ENCODE measurements at regions not wholly inside any gene's neighbourhood (a gene's known extent, or its start where the extent isn't known, plus 50 kb on each side); places are given as distances from the start of the nearest gene placed in this dataset.
"Not testable (repeated sequence)": the region's sequence is repeated elsewhere in the genome, so short reads cannot be mapped to it uniquely, and the experiment has no call there.

DNA sequence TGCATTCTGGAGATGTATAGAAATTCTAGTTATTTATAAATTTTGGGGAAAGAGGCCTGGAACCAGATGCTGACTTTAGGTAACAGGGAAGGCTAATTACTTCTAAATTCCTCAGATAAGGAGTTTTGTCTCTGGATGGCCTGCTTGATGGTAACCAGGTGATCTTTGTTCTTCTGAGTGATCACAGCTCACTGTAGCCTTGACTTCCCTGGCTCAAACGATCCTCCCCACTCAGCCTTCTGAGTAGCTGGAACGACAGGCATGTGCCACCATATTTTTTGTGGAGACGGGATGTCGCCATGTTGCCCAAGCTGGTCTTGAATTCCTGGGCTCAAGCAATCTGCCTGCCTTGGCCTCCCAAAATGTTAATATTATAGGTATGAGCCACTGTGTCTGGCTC lies 54.4 kb upstream of the MSH6 start:
- no peak for DNase-seq

DNA sequence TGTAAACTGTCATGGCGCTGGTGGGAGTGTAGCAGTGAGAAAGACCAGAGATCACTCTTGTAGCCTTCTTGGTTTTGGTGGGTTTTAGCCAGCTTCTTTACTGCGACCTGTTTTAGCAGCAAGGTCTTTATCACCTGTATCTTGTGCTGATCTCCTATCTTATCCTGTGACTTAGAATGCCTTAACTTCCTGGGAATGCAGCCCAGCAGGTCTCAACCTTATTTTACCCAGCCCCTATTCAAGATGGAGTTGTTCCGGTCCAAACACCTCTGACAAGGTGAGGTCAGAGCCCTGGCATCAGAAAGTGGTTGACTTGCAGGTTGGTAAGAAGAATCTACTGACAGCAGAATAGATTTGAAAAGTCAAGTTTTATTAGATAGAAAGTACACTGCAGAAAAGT lies 55.0 kb upstream of the MSH6 start:
- no peak for DNase-seq

DNA sequence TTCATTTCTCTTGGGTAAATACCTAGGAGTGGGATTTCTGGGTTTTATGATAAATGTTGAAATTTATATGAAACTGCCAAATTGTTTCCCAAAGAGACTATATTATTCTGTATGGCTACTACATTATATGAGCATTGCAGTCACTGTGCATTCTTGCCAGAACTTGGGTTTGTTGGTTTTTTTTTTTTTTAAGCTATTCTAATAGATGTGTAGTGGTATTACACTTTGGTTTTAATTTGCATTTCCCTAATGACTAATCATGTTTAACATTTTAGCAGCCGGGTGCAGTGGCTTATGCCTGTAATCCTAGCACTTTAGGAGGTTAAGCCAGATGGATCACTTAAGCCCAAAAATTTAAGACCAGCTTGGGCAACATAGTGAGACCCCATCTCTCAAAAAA lies 56.0 kb upstream of the MSH6 start:
- not testable (repeated sequence) for DNase-seq

DNA sequence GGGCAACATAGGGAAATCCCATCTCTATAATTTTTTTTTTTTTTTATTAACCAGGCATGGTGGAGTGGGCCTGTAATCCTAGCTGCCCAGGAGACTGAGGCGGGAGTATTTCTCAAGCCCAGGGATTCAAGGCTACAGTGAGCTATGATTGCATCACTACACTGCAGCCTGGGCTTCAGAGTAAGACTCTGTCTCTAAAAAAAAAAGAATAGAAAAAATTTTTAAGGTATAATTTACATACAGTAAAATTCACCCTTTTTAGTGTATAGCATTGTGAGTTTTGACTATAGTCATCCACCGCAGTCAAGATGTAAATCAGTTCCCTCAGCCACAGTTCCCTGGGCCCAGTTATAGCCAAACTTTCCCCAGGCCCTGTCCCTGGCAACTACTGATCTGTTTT lies 57.1 kb upstream of the MSH6 start:
- DNase-seq, result no peak

DNA sequence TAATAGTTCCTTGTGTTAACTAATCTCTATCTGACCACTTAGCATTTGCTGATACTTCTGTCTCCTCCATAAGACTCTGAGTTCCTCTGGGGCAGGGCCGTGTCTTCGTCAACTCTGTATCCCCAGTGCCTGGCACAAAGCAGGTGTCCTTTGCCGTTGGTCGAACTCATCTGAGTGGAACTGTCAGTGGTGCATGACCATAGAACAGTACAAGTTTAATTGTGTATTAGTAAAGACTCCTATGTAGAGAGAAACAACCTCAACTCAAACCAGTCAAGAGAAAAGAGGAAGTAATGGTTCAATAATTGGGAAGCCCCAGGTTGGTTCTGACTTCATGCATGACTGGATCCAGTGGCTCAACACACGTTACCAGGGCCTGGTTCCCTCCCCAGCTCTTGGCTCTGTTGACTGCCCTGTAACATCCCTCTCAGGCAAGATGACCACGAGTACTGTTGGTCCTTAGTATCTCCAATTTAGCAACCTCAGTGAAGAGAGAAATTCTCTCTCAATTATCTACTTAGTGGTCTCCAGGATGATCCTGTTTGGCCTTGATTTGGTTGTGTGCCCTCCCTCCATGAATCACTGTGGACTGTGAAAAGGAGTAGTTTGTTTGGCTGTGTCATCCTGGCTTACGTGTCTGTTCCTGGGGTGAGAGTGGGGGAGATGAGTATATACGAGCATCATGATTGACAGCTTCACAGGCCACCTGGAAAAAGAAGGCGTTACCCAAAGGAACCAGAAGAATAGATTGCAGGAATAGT lies 58.5 kb upstream of the MSH6 start:
- peak in 1 of 2 experiments; percentile 0 for DNase-seq

DNA sequence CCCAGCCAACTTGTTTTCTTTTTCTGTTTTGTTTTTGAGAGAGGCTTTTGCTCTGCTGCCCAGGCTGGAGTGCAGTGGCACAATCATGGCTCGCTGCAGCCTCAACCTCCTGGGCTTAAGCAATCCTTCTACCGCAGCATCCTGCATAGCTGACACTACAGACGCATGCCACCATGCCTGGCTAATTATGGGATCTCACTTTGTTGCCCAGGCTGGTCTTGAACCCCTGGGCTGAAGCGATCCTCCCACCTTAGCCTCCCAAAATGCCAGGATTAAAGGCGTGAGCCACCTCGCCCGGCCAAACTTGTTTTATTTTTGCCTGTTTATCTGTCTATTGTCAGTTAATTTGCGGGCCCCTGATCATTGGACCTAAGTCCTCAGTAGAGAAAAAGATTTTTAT lies 61.6 kb upstream of the MSH6 start:
- DNase-seq, result no peak

DNA sequence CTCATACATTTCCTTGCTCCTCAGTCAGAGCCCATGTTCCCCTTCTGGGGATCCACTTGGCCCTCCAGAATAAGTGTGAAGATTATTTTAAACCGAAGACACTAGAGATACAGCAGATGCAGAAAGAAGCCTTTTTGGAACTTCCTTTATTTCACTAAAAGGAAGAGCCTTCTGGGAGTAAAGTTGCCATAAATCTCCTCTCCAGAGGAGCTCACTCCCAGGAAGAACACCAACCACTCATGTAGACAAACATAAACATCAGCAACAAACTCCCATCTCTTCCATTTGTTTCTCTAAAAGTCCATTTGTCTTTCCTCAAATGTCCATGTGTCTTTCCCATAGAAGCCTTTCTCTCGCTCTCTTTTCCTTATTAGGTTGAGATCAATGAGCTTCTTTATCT lies 62.4 kb upstream of the MSH6 start:
- DNase-seq, result no peak

DNA sequence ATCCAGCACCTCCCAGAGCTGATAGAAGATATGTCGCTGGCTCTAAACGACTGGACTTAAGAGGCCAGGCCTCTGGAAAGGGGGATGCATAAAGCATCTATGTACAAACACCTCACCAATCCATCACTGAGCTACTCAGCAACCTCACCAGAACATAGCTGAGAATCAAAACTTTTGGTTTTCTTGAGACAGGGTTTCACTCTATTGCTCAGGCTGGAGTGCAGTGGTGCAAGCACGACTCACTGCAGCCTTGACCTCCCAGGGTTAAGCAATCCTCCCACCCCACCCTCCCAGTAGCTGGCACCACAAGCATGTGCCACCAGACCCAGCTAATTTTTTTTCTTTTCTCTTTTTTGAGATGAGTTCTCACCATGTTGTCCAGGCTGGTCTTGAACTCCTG lies 62.9 kb upstream of the MSH6 start:
- DNase-seq, result no peak

DNA sequence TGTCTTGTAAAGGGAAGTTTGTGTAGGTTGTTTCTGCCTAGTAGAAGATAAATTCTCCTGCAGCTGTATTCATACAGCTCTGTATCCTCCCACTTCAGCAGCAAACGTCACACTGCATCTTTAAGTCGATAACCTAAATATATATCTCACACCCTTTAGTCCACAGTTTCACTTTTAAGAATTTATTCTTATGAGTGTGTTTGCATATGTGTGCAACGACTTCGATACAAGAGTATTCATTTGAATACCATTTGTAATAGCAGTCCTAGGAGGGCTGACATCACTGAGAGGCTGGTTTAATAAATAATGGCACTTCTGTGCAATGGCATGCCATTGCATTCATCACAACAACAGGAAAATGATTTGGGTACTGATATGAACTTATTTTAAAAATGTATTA lies 63.8 kb upstream of the MSH6 start:
- DNase-seq, result no peak

DNA sequence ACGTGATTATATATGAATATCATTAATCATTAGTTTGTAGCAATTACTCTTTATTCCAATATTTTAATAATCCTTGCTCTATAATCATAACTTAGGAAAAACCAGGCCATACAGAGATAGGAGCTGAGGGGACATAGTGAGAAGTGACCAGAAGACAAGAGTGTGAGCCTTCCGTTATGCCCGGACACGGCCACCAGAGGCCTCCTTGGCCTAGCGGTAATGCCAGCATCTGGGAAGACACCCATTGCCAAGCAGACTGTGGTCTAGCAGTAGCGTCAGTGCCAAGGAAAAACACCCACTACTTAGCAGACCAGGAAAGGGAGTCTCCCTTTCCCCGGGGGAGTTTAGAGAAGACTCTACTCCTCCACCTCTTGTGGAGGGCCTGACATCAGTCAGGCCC lies 66.6 kb upstream of the MSH6 start:
- not testable (repeated sequence) for DNase-seq

DNA sequence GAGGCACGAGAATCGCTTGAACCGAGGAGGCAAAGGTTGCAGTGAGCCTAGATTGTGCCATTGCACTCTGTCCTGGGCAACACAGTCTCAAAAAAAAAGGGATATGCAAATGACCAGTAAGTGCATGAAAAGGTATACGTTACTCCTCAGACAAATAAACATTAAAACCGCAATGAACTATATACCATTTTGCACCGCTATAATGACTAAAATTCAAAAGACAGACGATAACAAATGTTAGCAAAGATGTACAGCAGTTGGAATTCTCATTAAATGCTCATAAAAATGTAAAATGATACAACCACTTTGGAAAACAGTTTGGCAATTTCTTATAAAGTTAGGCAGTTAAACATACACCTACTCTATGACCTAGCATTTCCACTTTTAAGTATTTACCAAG lies 67.4 kb upstream of the MSH6 start:
- no peak for DNase-seq

DNA sequence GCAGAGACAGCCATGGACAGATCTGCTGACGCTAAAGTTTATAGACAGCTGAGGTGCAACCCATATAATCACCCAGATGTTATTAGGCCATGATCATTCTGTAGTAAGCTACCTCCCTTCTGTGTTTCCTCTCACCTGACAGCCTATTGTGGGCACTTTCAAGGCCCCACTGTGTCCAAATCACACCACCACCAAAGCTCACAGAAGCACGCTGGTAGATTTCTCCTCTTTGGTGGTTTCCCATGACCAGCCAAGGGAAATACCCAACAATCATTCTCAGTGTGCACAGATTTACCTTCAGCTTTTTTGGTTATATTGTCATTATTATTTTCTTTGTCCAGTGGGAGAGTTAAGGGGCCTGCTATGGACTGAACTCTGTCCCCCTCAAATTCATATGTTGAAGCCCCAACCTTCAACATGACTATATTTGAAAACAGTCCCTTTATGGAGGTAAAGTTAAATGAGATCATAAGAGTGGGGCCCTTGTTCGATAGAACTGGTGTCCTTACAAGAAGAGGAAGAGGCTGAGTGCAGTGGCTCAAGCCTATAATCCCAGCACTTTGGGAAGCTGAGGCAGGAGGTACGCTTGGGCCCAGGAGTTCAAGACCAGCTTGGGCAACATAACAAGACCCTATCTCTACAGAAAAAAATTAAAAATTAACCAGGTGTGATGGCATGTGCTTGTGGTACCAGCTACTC lies 74.0 kb upstream of the MSH6 start:
- DNase-seq, result no peak

DNA sequence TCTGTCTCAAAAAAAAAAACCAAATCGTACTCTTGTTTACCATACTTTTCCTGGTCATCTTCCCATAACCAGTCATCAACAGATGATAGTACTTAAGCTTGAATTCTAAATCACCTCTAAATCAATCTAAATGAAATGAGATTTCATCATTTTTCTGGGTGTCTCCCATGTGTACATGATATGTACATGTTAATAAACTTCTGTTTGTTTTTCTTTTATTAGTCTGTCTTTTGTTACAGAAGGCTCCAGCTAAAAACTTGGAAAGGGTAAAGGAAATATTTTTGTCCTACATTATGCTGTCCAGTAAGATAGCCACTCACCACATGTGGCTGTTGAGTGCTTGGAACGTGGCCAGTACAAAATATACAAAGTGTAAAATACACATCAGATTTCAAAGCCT lies 78.7 kb upstream of the MSH6 start:
- DNase-seq, result no peak

DNA sequence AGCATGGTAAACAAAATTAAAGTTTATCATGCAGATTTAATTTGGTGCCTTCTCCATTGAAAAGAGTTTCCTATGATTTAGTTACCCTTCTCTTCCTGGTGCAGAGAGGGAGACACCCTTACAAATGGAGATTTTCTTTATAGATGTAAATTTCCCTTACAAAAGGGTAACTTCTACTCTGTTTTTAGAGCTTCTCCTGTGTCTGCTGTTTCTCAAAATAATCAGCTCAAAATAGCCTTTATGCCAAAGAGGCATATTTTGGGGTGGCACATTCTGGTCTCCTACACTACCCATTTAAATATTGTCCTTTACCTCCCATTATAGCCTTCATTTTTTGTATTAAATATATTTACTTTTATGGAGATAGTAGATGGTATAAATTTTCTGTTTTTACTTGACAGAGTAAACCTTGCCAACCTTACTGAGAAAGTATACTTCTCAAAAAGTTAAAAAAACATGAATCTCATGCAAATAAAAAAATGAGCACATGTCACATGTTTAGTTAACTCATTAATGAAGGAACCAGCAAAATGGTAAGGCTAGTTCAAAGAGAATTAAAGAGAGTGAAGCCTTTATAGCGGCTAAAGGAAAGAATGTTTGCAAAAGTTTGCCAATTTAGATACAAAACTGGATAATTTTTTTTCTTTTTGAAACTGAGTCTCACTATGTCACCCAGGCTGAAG lies 83.3 kb upstream of the MSH6 start:
- no peak for DNase-seq

DNA sequence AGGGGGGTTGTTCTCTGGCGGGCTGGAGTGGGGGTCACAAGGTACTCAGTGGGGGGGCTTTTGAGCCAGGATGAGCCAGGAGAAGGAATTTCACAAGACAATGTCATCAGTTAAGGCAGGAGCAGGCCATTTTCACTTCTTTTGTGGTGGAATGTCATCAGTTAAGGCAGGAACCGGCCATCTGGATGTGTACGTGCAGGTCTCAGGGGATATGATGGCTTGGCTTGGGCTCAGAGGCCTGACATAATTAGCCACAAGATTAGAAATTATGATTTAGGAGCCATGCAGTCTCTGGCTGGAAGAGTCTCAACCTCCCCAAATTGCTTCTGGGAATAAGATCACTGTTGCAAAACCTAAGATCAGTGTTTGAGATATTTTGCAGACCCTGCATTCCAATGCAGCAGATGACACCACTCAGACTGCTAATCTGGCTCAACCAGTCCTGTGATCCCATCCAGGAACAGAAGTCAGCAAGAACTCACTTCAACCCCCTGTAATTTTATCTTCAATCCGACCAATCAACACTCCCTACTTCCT lies 84.4 kb upstream of the MSH6 start:
- not testable (repeated sequence) for DNase-seq

DNA sequence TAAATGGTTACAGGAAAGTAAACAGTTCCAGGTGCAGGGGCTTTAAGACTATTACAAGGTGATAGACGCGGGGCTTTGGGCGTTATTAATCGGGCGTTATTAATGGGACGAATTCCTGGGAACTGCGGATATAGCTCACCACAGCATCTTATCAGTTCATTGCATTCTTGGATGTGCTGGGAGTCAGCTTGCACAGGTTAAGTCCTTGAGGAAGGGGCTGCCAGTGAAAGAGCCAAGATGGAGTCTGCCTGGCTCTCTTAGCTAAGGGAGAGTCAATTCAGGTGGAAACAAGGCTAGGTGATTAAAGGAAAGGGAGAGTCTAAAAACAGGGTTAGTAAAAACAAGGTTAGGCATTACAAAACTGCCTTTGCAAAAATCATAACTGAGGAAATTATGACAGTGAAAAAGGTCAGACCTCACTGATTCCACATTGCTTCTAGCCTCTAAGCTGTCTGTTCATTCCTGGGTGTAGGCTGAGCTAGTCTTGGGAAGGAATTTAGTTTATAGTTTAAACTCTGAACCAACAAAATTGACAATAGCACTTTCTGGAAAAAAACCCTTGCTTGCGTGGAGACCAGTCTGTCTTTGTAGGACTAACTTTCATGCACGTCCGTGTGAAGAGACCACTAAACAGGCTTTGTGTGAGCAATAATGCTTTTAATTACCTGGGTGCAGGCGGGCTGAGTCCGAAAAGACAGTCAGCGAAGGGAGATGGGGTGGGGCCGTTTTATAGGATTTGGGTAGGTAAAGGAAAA lies 85.1 kb upstream of the MSH6 start:
- not testable (repeated sequence) for DNase-seq

DNA sequence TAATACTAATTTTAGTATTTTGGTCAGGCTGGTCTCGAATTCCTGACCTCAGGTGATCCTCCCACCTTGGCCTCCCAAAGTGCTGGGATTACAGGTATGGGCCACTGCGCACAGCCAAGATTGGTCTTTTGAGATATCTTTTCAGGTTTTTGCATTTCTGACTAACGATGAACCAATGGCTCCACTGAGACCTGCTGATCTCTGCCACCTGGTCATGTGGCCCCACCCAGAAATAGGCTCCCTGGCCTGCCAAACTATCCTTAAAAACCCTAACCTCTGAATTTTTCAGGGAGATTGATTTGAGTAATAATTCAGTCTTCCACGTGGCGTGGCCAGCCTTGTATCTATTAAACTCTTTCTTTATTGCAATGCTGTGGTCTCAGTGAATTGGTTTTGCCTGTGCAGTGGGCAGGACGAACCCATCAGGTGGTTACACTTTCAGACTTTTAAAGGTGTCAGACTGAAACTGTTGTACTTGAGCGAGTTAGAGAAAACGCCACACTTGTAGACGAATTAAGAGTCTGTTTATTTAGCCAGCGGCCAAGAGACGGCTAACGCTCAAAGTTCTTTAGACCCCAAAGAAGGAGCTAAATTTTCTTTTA lies 85.8 kb upstream of the MSH6 start:
- no peak for DNase-seq

DNA sequence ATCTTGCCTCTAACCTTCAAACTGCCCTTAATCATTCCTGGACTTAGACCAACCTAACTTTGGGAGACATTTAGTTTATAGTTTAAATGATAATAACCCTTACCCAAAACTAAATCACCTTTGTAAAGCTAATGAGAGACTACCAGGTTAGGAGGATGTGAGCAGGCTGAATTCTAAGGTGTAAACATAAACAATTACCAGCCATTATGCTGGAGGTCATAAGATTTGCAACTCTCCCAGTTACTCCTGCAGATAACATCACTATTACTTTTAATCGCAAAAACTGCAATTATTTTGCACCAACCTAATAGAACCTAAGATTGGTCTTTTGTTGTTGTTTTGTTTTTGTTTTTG lies 86.5 kb upstream of the MSH6 start:
- DNase-seq, result no peak

DNA sequence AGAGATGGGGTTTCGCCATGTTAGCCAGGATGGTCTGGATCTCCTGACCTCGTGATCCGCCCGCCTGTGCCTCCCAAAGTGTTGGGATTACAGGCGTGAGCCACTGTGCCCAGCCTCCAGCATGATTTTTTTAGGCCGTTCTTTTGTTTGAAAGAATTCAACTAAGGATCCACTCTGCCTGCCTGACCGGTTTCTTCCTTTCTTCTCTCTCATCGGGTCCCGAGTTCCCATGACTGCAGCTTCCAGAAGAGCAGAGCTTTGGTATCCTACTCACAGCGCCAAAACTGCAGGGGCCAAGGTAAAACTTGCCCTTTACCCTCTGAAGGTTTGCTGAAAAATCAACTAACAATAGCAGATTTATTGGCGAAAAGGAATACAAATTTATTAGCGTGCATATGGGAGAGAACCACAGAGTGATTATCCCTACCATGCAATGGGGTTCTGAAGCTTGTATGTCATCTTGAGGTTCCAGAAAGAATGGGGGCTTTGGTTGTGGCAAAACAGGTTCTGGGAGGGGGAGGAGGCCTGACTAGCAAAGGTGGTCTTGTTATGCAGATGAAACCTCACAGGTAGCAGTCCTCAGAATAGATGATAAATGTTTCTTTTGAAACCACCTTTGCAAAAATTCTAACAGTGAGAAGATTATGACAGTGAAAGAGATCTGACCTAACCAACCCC lies 87.0 kb upstream of the MSH6 start:
- no peak for DNase-seq

DNA sequence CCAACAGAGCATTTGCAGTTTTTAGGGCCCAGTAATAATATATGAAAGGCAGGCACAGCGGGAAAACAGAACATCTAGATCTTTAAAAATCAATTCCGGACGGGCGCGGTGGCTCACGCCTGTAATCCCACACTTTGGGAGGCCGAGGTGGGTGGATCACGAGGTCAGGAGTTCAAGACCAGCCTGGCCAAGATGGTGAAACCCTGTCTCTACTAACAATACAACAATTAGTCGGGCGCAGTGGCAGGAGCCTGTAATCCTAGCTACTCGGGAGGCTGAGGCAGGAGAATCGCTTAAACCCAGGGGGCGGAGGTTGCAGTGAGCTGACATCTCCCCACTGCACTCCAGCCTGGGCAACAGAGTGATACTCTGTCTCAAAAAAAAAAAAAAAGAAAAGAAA lies 88.5 kb upstream of the MSH6 start:
- not testable (repeated sequence) for DNase-seq

DNA sequence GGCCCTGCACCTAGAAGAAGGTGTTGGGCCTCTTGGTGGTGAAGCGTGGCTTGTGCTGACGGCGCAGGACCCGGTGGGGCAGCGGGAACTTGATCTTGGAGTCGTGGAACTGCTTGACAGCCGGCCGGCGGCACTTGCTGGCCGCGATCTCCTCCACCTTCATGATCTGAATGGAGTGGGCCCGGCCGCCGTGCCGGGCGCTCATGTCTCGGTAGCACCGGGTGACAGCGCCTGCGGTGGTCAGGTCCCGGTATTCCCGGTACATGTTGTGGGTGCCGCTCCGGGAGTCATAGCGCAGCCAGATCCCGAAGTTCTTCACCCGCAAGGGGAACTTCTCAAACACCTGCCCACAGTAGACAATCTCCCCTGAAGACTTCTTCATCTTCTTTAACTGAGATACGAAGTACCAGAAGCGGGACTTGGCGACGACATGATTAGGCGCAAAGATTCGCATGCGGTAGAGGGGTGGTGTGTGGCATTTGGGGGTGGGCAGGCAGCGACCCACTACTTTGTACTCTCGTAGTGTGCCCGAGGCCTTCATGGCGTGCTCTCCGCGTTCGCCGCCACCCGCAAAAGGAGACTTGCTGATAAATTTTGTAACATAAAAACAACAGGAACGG lies 92.1 kb upstream of the MSH6 start:
- DNase-seq, result not testable (repeated sequence)

DNA sequence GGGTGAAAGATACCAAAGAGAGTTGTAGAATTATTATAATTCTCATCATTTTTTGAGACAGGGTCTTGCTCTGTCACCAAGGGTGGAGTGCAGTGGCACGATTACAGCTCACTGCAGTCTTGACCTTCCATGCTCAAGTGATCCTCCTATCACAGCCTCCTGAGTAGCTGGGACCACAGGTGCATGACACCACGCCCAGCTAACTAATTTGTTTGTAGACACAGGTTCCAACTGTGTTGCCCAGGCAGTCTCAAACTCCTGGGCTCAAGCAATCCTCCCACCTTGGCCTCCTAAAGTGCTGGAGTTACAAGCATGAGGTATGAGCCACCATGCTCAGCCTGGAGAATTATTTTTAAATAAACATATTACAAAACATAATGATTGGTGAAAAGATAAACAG lies 92.8 kb upstream of the MSH6 start:
- DNase-seq, result no peak

All from AML-193 (cell line).